Fibroblast of skin of right quadriceps (primary cell): ENCODE measurements at regions not wholly inside any gene's neighbourhood (a gene's known extent, or its start where the extent isn't known, plus 50 kb on each side); places are given as distances from the start of the nearest gene placed in this dataset.

Experiments used
- DNase-seq: peaks from one replicate; pipeline ENCODE4 v3.0.0-alpha.2; 2013

GRCh38 chr16:74094514-74094913, 202.1 kb upstream of the PSMD7 start:
- no peak for DNase-seq

DNA sequence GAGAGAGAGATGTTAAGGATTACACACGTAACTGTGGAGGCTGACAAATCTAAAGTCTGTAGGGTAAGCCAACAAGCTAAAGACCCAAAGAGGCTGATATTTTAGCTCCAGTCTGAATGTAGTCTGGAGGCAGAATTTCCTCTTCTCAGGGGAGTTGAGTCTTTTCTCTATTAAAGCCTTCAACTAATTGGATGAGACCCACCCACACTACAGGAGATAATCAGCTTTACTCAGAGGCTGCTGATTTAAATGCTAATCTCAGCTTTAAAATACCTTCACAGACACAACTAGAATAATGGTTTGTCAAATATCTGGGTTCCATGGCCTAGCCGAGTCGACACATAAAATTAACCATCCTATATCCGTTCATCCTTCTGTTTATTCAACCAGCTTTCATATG, 204.3 kb upstream of the PSMD7 start:
- no peak for DNase-seq

DNA sequence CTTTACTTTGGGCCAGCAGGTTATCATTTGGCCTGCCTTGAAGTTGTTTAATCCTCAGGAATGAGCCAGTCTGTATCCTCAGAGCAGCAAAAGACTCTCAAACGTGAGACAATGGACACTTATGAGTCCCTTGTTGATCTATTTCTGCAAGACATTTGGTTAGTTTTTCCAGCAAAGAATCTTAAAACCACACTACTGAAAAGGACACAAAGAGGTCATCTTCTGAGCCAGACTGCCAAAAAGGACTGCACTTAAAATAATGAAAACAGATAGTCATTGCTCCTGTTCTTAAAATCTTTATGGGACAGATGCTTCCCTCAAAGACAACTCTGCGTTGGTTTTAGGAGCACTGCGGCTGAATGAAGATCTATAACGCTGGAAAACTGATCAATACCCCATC, 205.7 kb upstream of the PSMD7 start:
- no peak for DNase-seq

GRCh38 chr16:74083541-74083940, 213.1 kb upstream of the PSMD7 start:
- DNase-seq = no peak

DNA sequence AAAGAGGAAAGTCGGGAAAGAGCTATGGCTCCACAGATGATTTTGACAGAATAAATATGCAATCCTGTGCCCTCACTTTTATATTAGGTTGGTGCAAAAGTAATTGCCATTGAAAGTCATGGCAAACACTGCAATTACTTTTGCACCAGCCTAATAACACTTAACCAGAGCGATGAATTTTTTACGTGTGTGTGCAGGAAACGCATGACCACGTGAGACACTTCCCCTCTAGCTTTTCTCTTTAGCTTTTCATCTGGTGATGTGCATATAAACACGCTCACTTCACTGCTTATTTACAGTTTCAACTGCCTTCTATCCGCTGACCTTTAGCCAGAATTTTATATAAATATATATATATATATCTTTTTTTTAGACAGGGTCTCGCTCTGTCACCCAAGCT, 216.3 kb upstream of the PSMD7 start:
- DNase-seq = no peak

GRCh38 chr16:74079232-74079586, 217.4 kb upstream of the PSMD7 start:
- no peak for DNase-seq

DNA sequence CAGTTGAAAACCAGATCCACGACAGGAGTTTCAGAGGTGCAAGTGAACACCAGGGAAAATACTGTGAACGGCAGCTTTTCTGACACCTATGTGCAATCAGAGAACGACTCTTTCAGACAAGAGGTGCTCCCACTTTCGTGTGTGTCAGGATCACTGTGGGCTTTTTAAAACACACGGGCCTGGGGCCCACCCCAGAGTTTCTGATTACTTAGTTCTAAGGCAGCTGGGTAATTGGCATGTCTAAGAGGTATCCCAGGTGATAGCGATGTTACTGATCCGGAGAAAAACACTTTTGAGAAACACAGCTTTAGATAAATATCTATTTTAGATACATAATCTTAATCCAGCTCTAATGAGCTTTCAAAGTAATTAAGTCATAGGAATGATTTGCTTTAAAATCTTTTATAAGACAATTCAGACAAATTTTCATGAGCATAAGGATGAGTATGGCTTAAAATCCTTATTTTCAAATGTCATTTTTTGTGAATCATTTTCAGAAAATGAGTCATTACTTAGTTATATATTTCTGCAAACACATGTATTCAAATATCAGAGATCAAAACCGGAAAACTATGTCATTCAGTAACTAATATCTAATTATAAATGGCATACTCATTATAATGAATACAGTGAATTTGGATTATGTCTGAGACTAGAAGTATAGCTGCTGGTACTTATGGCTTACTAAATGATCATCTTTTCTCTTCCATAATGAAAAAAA, 217.9 kb upstream of the PSMD7 start:
- DNase-seq = no peak

- no peak for DNase-seq
These were observed 220.0 kb upstream of the PSMD7 start for GRCh38 chr16:74076568-74076967.

DNA sequence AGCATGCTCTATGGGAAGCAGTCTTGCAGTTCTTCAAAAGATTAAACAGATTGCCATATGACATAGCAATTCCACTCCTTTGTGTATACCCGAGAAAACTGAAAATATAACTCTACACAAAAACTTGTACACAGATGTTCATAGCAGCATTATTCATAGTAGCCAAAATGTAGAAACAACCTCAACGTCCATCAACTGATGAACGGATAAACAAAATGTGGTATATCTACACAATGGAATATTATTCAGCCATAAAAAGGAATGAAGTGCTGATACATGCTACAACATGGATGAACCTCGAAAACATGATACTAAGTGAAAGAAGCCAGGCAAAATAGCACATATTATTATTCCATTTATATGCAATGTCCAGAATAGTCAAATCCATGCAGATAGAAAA, 221.2 kb upstream of the PSMD7 start:
- no peak for DNase-seq

GRCh38 chr16:74073456-74073855, 223.2 kb upstream of the PSMD7 start:
- DNase-seq = peak; percentile 56

GRCh38 chr16:74071996-74072535, 224.5 kb upstream of the PSMD7 start:
- DNase-seq = no peak

- no peak for DNase-seq
These were observed 226.4 kb upstream of the PSMD7 start for GRCh38 chr16:74070237-74070636.

DNA sequence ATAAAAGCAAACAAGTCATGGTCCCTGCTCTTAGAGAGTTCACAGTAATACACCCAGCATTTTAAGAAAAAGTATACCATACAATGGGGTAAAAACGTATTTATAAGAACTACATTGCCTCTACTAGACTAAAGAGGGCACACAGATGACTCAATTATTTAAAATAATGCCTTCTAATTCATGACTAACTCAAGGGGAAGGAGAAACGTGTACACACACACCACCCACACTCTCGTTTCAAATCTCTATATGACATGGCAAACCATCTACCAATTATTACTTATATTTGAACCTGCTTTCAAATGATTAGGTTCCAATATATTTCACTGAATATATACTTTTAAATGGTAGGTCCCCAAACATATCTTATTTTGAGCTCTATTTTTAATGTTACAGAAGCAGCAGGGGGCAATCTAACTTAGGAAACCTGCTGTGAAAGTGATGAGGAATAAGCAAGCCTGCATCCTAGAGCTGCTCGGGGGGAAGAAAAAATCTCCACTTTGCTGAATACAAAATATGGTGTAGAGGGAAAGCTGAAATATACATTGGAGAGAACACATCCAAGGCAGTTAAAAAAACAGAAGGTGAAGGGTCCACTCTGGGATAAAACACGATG, 232.4 kb upstream of the PSMD7 start:
- DNase-seq = peak; percentile 28

- no peak for DNase-seq
These were observed 242.8 kb upstream of the PSMD7 start for GRCh38 chr16:74053826-74054225.

DNA sequence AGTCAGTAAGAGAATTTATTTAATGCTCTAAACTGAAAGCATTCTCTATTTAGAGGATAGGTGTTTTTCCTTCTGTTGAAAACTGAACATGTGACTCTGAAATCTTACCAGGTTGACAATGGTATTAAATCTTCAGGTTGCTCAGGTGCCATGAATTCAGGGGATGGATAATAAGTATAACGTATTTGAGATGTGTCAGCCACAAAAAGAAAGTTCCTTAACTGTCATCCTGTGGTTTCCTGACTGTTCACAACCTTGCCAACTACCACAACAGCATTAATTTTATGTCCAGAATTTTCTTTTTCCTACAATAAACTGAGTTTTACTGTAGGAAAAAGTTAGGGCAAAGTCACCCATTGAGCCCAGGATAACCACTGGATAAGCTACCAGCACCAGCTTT, 243.3 kb upstream of the PSMD7 start:
- DNase-seq = no peak

DNA sequence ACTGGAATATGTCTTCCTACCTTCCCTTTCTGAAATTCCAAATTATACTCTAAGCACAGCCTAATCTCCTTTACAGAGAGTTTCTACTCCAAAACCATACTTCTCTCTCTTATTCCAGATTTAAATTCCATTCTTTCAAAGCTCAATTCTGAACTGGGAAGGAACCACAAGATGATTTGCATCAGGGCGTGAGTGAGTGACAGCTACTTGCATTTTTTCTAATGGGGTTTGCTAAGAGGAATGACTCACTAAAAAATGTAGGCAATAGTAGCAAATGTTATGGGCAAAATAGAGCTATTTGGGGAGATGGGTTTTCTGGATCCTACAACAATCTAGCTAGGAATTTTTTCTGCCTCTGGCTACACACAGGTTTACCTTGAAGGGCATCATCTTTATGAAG, 244.6 kb upstream of the PSMD7 start:
- no peak for DNase-seq

- no peak for DNase-seq
These were observed 247.6 kb upstream of the PSMD7 start for GRCh38 chr16:74049027-74049426.

DNA sequence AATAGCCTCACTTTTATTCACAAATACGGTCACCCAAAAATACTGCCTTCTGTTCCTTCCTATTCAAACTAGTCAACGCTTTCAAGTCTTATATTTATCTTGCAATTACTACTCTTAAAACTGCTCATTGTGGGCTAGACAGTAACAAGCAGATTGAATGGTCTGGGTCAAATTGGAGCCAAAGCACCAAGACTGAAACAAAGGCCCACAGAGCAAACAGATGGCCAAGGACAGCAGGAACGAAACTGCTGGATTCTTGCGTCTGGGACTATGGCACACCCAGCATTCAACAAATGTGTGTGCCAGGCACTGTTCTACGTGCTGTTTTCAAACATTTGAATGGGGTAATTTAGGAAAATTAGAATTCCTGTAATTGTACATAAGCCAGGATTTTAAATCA, 250.1 kb upstream of the PSMD7 start:
- no peak for DNase-seq

- no peak for DNase-seq
These were observed 251.1 kb upstream of the PSMD7 start for GRCh38 chr16:74045513-74045912.

DNA sequence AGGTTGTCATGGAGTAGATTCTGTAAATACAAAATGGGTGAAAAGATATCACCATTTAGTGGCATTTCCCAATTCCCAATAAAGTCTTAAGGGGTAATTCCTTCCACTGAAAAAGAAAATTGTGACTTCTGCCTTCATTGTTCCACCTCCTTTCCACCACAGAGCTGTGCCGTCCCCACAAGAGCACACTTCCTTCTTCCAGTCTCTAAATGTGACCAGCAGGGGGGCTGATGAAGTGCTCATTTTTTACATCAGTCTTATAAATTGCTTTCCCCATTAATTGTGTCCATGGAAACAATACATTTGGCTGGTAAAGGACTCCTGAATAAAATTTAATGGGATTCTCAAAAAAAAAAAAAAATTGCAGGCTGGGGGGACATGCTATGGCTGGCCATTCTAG, 260.8 kb upstream of the PSMD7 start:
- DNase-seq = peak; percentile 54

DNA sequence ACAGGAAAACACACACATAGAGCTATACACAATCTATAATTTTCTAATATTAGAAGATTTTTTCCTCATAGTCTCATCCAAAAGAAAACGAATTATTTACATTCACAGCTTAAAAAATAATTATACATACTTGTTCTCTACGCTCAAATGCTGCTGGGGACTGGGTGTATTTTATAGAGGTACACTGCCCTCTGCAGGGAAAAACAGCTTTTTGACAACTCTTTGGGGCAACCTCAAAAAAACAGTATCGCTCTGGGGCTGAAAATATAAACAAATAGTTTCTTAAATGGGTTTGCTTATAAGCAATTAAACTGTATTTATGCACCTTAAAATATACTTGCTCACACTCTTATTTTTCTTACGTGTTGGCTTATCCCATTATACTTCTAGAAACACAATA, 261.8 kb upstream of the PSMD7 start:
- peak; percentile 40 for DNase-seq

DNA sequence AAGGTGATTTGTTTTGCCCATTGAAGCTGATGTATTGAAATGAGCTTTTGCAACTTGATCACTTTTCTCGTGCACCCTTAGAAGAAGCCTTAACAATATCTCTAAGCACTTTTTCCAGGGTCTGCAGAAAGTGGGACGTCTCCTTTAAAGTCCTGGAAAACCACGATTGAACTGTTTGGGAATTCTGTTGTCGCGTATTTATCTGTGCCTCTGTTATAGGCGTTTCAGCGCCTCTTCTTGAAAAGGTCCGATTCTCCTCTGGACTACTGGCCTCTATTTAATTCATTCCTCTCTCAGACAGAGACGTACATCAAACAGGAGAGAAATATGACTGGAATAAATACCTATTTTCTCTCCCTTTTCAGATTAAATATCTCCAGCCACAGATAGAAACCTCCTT, 262.4 kb upstream of the PSMD7 start:
- DNase-seq = no peak

DNA sequence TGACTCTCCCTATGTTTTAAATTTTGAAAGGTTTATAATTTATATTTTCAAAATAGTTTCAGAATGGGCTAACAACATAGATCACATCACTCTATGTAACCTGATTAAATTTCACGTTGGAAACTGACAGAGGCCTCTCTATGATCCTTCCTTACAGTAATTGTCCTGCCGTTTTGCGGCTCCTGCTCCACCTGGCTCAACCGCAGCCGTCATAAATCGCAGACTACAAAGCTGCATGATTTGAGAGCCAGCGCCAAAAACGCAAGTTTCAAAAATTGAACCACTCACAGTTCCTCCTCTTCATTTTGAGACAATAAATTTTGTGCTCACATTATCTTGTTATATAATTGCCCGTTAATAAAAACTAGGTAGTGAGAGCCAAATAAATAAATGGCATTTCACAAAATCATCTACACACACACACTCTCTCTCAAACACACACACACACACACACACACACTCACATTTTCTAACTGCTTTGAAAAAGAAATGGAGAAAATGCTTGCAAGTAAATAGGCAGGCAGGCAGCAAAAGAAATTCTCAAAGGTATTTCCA, 263.1 kb upstream of the PSMD7 start:
- DNase-seq = no peak

DNA sequence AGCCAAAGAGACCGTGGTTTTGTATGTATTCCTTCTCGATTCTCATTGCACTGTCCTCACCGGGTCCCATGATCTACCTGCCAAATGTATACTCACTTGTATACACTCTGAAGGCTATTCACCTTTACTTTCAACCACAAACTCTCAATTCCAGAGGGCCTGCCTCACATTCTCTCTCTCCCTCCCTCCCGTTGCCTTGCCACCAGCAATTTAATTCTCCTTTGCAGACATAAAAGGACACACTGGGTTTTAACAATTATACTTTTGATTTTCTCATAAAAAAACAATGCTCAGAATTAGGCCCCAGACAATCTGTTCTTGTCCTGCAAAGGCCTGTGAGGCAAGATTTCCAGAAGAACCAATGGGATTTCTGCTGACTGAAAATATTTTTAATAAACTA, 265.1 kb upstream of the PSMD7 start:
- no peak for DNase-seq
